Adrenal gland (tissue), 5 donors: ENCODE measurements at regions not wholly inside any gene's neighbourhood (a gene's known extent, or its start where the extent isn't known, plus 50 kb on each side); places are given as distances from the start of the nearest gene placed in this dataset.

Experiments used
- POLR2A ChIP-seq, 2 donors: fragments of 450-650 bp; IDR thresholded peaks; one replicate each; pipeline ENCODE4 v1.6.1; 2017; ENCODE audit warnings: antibody characterized with exemption in 2 of 2, mild to moderate bottlenecking in 2 of 2, moderate library complexity in 1 of 2
- TF ChIP-seq, protein P1 (sequence below), 6 experiments: fragments of 450-650 bp in 4 of 6; fragments of 200-600 bp in 2 of 6; sonication (generic) in 1 of 6; IDR thresholded peaks; 1 replicate in 5 of 6; 2 replicates in 1 of 6; pipeline versions ENCODE4 v1.5.1 to v1.8.0; 2016 to 2021; ENCODE audit warnings: antibody characterized with exemption in 6 of 6, mild to moderate bottlenecking in 2 of 6, moderate library complexity in 1 of 6
- donor health status: DM: no; HTN: no; CAD: no.

DNA sequence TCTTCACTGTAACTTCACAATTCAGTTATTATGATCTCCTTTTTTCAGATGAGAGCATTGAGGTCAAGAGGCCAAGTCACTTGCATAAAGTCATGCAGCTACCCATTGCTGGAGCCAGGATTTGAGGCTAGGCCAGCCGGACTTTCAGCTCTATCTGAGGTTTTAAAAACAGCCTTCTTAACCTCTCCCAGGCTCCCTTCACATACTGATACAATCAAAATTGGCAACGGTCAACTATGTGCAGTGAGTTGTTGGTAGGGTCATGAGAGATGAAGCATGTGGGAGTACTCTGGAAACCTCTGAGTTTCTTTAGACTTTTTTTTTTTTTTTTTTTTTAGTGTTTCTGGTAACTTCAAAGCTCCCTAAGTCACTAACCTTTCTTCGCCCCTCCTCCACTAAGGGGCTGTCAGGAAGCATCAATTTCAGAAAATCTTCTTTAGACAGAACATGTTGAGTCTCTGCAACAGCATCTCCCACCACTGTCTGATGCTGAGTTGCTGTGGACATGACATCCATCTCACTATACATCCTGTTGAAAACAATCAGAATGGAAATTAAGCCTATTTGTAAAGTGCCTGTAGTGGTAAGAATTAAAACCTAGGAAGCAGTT is 201.8 kb downstream of the SIPA1L2 start:
- TF ChIP-seq, protein P1, sequence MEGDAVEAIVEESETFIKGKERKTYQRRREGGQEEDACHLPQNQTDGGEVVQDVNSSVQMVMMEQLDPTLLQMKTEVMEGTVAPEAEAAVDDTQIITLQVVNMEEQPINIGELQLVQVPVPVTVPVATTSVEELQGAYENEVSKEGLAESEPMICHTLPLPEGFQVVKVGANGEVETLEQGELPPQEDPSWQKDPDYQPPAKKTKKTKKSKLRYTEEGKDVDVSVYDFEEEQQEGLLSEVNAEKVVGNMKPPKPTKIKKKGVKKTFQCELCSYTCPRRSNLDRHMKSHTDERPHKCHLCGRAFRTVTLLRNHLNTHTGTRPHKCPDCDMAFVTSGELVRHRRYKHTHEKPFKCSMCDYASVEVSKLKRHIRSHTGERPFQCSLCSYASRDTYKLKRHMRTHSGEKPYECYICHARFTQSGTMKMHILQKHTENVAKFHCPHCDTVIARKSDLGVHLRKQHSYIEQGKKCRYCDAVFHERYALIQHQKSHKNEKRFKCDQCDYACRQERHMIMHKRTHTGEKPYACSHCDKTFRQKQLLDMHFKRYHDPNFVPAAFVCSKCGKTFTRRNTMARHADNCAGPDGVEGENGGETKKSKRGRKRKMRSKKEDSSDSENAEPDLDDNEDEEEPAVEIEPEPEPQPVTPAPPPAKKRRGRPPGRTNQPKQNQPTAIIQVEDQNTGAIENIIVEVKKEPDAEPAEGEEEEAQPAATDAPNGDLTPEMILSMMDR (IDR thresholded peaks at IDR 0.05) = no peak
- TF ChIP-seq POLR2A (IDR thresholded peaks at IDR 0.05) = no peak
